ENCODE measurements at regions not wholly inside any gene's neighbourhood (a gene's known extent, or its start where the extent isn't known, plus 50 kb on each side); places are given as distances from the start of the nearest gene placed in this dataset.

- no peak for TF ChIP-seq CTCF (IDR thresholded peaks at IDR 0.05)
- no peak for TF ChIP-seq POLR2A (IDR thresholded peaks at IDR 0.05)
- Histone ChIP-seq H3K27ac (no peak overlapping the region), H3K9me3 (no peaks in the 10 kb centered on the region), H3K4me3 (no peak overlapping the region), H3K36me3 (no peaks in the 10 kb centered on the region), H3K4me1 (no peaks in the 10 kb centered on the region), H3K27me3 (no peaks in the 10 kb centered on the region)
- DNase-seq: no peak
- intact Hi-C loops (cut with DNase I; ENCODE audit: low total_unique reads): no loop called here
Measured at GRCh38 chr9:106060885-106061284, 366.5 kb downstream of the TMEM38B start.

GRCh38 chr9:106062250-106062649 is 367.9 kb downstream of the TMEM38B start:
- Histone ChIP-seq H3K36me3 (no peaks in the 10 kb centered on the region), H3K9me3 (no peaks in the 10 kb centered on the region), H3K4me1 (no peaks in the 10 kb centered on the region), H3K27me3 (no peaks in the 10 kb centered on the region), H3K4me3 (no peak overlapping the region), H3K27ac (no peak overlapping the region)
- intact Hi-C loops (cut with DNase I; ENCODE audit: low total_unique reads): no loop called here
- no peak for DNase-seq
- no peak for TF ChIP-seq POLR2A (IDR thresholded peaks at IDR 0.05)
- TF ChIP-seq CTCF (IDR thresholded peaks at IDR 0.05): no peak

GRCh38 chr9:106065136-106065535 is 370.8 kb downstream of the TMEM38B start:
- DNase-seq: no peak
- no peaks in the 10 kb centered on the region for H3K36me3 ChIP-seq
- H3K9me3 ChIP-seq: no peaks in the 10 kb centered on the region
- H3K27me3 ChIP-seq: no peaks in the 10 kb centered on the region
- intact Hi-C loops (cut with DNase I; ENCODE audit: low total_unique reads): no loop called here
- H3K4me3 ChIP-seq: no peak overlapping the region
- TF ChIP-seq CTCF (IDR thresholded peaks at IDR 0.05): no peak
- TF ChIP-seq POLR2A (IDR thresholded peaks at IDR 0.05): no peak
- no peak overlapping the region for H3K27ac ChIP-seq
- no peaks in the 10 kb centered on the region for H3K4me1 ChIP-seq

GRCh38 chr9:106065579-106066214 is 371.4 kb downstream of the TMEM38B start:
- intact Hi-C loops (cut with DNase I; ENCODE audit: low total_unique reads): no loop called here
- no peak overlapping the region for H3K4me3 ChIP-seq
- H3K9me3 ChIP-seq: no peaks in the 10 kb centered on the region
- no peak overlapping the region for H3K27ac ChIP-seq
- H3K4me1 ChIP-seq: no peaks in the 10 kb centered on the region
- no peaks in the 10 kb centered on the region for H3K36me3 ChIP-seq
- no peak for DNase-seq
- TF ChIP-seq POLR2A (IDR thresholded peaks at IDR 0.05): no peak
- TF ChIP-seq CTCF (IDR thresholded peaks at IDR 0.05): no peak
- H3K27me3 ChIP-seq: no peaks in the 10 kb centered on the region

- Histone ChIP-seq H3K36me3 (no peaks in the 10 kb centered on the region), H3K9me3 (no peaks in the 10 kb centered on the region), H3K4me1 (no peaks in the 10 kb centered on the region), H3K27me3 (no peaks in the 10 kb centered on the region), H3K4me3 (no peak overlapping the region), H3K27ac (peak overlapping the region in 1 of 2 donors; percentile 69)
- intact Hi-C loops (cut with DNase I; ENCODE audit: low total_unique reads): no loop called here
- DNase-seq: peak; percentile 25 to 36
- TF ChIP-seq POLR2A (IDR thresholded peaks at IDR 0.05) (no peak), CTCF (IDR thresholded peaks at IDR 0.05) (no peak)
Measured at GRCh38 chr9:106066940-106067524, 372.7 kb downstream of the TMEM38B start.

All from uterus (tissue), 3 donors.